ENCODE measurements at regions not wholly inside any gene's neighbourhood (a gene's known extent, or its start where the extent isn't known, plus 50 kb on each side); places are given as distances from the start of the nearest gene placed in this dataset.
"Not testable (repeated sequence)": the region's sequence is repeated elsewhere in the genome, so short reads cannot be mapped to it uniquely, and the experiment has no call there.

GRCh38 chr1:166395729-166396128, 228.9 kb upstream of the FAM78B start:
- DNase-seq, result no peak

- not testable (repeated sequence) for DNase-seq
Observed at GRCh38 chr1:166409253-166410082, 242.7 kb upstream of the FAM78B start.

- DNase-seq, result no peak
Observed at GRCh38 chr1:166410083-166410385, 243.2 kb upstream of the FAM78B start.

GRCh38 chr1:166416831-166417230, 250.0 kb upstream of the FAM78B start:
- not testable (repeated sequence) for DNase-seq

GRCh38 chr1:166418344-166418933, 251.6 kb upstream of the FAM78B start:
- DNase-seq, result no peak

GRCh38 chr1:166422586-166422985, 255.8 kb upstream of the FAM78B start:
- DNase-seq, result not testable (repeated sequence)

- DNase-seq, result no peak
Observed at GRCh38 chr1:166432655-166433054, 265.9 kb upstream of the FAM78B start.

- peak; percentile 63 for DNase-seq
Observed at GRCh38 chr1:166433404-166434304, 266.9 kb upstream of the FAM78B start.

- DNase-seq, result no peak
Observed at GRCh38 chr1:166457700-166458099, 290.9 kb upstream of the FAM78B start.

GRCh38 chr1:166464333-166464732, 297.5 kb upstream of the FAM78B start:
- no peak for DNase-seq

GRCh38 chr1:166470014-166470413, 303.2 kb upstream of the FAM78B start:
- no peak for DNase-seq

GRCh38 chr1:166470441-166470840, 303.6 kb upstream of the FAM78B start:
- no peak for DNase-seq

- DNase-seq, result no peak
Observed at GRCh38 chr1:166471359-166471758, 304.6 kb upstream of the FAM78B start.

GRCh38 chr1:166479052-166479631, 312.3 kb upstream of the FAM78B start:
- DNase-seq, result peak; percentile 42

- no peak for DNase-seq
Observed at GRCh38 chr1:166484471-166484870, 317.7 kb upstream of the FAM78B start.

GRCh38 chr1:166484871-166485270, 318.1 kb upstream of the FAM78B start:
- no peak for DNase-seq

GRCh38 chr1:166485620-166486019, 318.8 kb upstream of the FAM78B start:
- DNase-seq, result no peak

- no peak for DNase-seq
Observed at GRCh38 chr1:166488327-166488726, 321.5 kb upstream of the FAM78B start.

- no peak for DNase-seq
Observed at GRCh38 chr1:166489356-166489669, 322.5 kb upstream of the FAM78B start.

- DNase-seq, result no peak
Observed at GRCh38 chr1:166489670-166490436, 323.1 kb upstream of the FAM78B start.

GRCh38 chr1:166490437-166490991, 323.7 kb upstream of the FAM78B start:
- DNase-seq, result no peak

GRCh38 chr1:166493765-166494164, 327.0 kb upstream of the FAM78B start:
- DNase-seq, result not testable (repeated sequence)
